KMS-11 (cell line): ENCODE measurements at regions not wholly inside any gene's neighbourhood (a gene's known extent, or its start where the extent isn't known, plus 50 kb on each side); places are given as distances from the start of the nearest gene placed in this dataset.
"Not testable (repeated sequence)": the region's sequence is repeated elsewhere in the genome, so short reads cannot be mapped to it uniquely, and the experiment has no call there.

Experiments used
- H2AFZ ChIP-seq: fragments of 200-600 bp; sonication (generic); 2 replicates; pipeline ENCODE4 v1.6.1; 2016; ENCODE audit warnings: antibody characterized with exemption, mixed run types, low read depth
- H3K27ac ChIP-seq: fragments of 200-600 bp; sonication (generic); 2 replicates; pipeline ENCODE4 v1.6.1; 2016; ENCODE audit warnings: mild to moderate bottlenecking, mixed run types
- H3K27me3 ChIP-seq: fragments of 200-600 bp; sonication (generic); 2 replicates; pipeline ENCODE4 v1.6.1; 2017; ENCODE audit warnings: mild to moderate bottlenecking, low read depth, mixed run types, moderate library complexity; ENCODE audit not compliant: insufficient read depth
- H3K36me3 ChIP-seq: fragments of 200-600 bp; sonication (generic); 2 replicates; pipeline ENCODE4 v1.6.1; 2017; ENCODE audit warnings: mild to moderate bottlenecking, mixed run types; ENCODE audit not compliant: insufficient read depth
- H3K4me1 ChIP-seq: fragments of 200-600 bp; sonication (generic); 2 replicates; pipeline ENCODE4 v1.6.1; 2016; ENCODE audit warnings: mild to moderate bottlenecking, low read depth, mixed run types; ENCODE audit not compliant: poor library complexity, severe bottlenecking
- H3K4me2 ChIP-seq: fragments of 200-600 bp; sonication (generic); 2 replicates; pipeline ENCODE4 v1.7.0; 2016; ENCODE audit warnings: mild to moderate bottlenecking, mixed run types
- H3K4me3 ChIP-seq: fragments of 200-600 bp; sonication (generic); IDR thresholded peaks from 2 replicates; pipeline ENCODE4 v1.6.1; 2017; ENCODE audit warnings: low read depth, low read length, mixed read lengths; ENCODE audit not compliant: insufficient read depth
- H3K79me2 ChIP-seq: fragments of 200-600 bp; sonication (generic); 2 replicates; pipeline ENCODE4 v1.6.1; 2016; ENCODE audit warnings: low read depth, mixed run types; ENCODE audit not compliant: insufficient read depth
- H3K9ac ChIP-seq: fragments of 200-600 bp; sonication (generic); 2 replicates; pipeline ENCODE4 v1.6.1; 2016; ENCODE audit warnings: mild to moderate bottlenecking, mixed run types
- H4K20me1 ChIP-seq: fragments of 200-600 bp; sonication (generic); 2 replicates; pipeline ENCODE4 v1.6.1; 2016; ENCODE audit warnings: mild to moderate bottlenecking, mixed run types; ENCODE audit not compliant: insufficient read depth
- CTCF ChIP-seq: fragments of 200-600 bp; sonication (generic); conservative IDR thresholded peaks from 2 replicates; pipeline ENCODE4 v1.6.1; 2017; ENCODE audit warnings: low read depth, mild to moderate bottlenecking, antibody characterized with exemption, low read length, moderate library complexity, mixed read lengths

GRCh38 chr5:101532430-101532829 lies 629.3 kb upstream of the ST8SIA4 start:
- Histone ChIP-seq H3K36me3 (no peaks in the 10 kb centered on the region), H3K4me3 (no peak overlapping the region), H3K9ac (no peak overlapping the region), H4K20me1 (no peaks in the 10 kb centered on the region), H3K79me2 (no peaks in the 10 kb centered on the region), H3K27ac (no peak overlapping the region), H3K27me3 (no peaks in the 10 kb centered on the region), H3K4me2 (no peak overlapping the region), H2AFZ (no peak overlapping the region), H3K4me1 (no peaks in the 10 kb centered on the region)
- no peak for TF ChIP-seq CTCF

GRCh38 chr5:101531026-101531425 lies 627.9 kb upstream of the ST8SIA4 start:
- no peak for TF ChIP-seq CTCF
- H3K4me2 ChIP-seq = no peak overlapping the region
- no peak overlapping the region for H3K4me3 ChIP-seq
- no peaks in the 10 kb centered on the region for H3K36me3 ChIP-seq
- H3K27ac ChIP-seq = no peak overlapping the region
- H4K20me1 ChIP-seq = no peaks in the 10 kb centered on the region
- no peaks in the 10 kb centered on the region for H3K4me1 ChIP-seq
- no peaks in the 10 kb centered on the region for H3K79me2 ChIP-seq
- H3K9ac ChIP-seq = no peak overlapping the region
- no peaks in the 10 kb centered on the region for H3K27me3 ChIP-seq
- no peak overlapping the region for H2AFZ ChIP-seq

- H3K36me3 ChIP-seq, H3K4me1 ChIP-seq, H3K4me3 ChIP-seq, H3K27ac ChIP-seq, H4K20me1 ChIP-seq, H3K9ac ChIP-seq, H2AFZ ChIP-seq, H3K4me2 ChIP-seq, H3K27me3 ChIP-seq, H3K79me2 ChIP-seq: not testable (repeated sequence)
These were observed 626.0 kb upstream of the ST8SIA4 start for GRCh38 chr5:101529094-101529493.

- Histone ChIP-seq H3K27ac (no peak overlapping the region), H3K36me3 (no peaks in the 10 kb centered on the region), H3K9ac (no peak overlapping the region), H3K4me2 (no peak overlapping the region), H3K79me2 (no peaks in the 10 kb centered on the region), H3K4me1 (no peaks in the 10 kb centered on the region), H3K4me3 (no peak overlapping the region), H3K27me3 (no peaks in the 10 kb centered on the region), H2AFZ (no peak overlapping the region), H4K20me1 (no peaks in the 10 kb centered on the region)
- TF ChIP-seq CTCF = no peak
These were observed 617.3 kb upstream of the ST8SIA4 start for GRCh38 chr5:101520417-101520816.

GRCh38 chr5:101517795-101518194 lies 614.7 kb upstream of the ST8SIA4 start:
- Histone ChIP-seq H3K4me3 (no peak overlapping the region), H3K4me2 (no peak overlapping the region), H3K27me3 (no peaks in the 10 kb centered on the region), H2AFZ (no peak overlapping the region), H3K9ac (no peak overlapping the region), H3K27ac (no peak overlapping the region), H3K4me1 (no peaks in the 10 kb centered on the region), H3K36me3 (no peaks in the 10 kb centered on the region), H3K79me2 (no peaks in the 10 kb centered on the region), H4K20me1 (no peaks in the 10 kb centered on the region)
- TF ChIP-seq CTCF = no peak
